Gastroesophageal sphincter (tissue), 3 donors: ENCODE measurements at regions not wholly inside any gene's neighbourhood (a gene's known extent, or its start where the extent isn't known, plus 50 kb on each side); places are given as distances from the start of the nearest gene placed in this dataset.

Source experiments
- EP300 ChIP-seq: sonication (generic); formaldehyde crosslinking; IDR thresholded peaks from one replicate; pipeline ENCODE4 v1.6.1; 2017; ENCODE audit warnings: antibody characterized with exemption, mild to moderate bottlenecking
- POLR2A ChIP-seq, 2 donors: fragments of 450-650 bp; IDR thresholded peaks; one replicate each; pipeline ENCODE4 v1.6.1; 2017; ENCODE audit warnings: antibody characterized with exemption in 2 of 2, mild to moderate bottlenecking in 2 of 2, moderate library complexity in 1 of 2
- TF ChIP-seq, protein P1 (sequence below), 4 experiments: fragments of 200-600 bp in 2 of 4; fragments of 450-650 bp in 2 of 4; sonication (generic) in 1 of 4; IDR thresholded peaks; one replicate each; pipeline ENCODE4 v1.5.1; 2017 to 2019; ENCODE audit warnings: antibody characterized with exemption in 4 of 4, mild to moderate bottlenecking in 2 of 4, moderate library complexity in 2 of 4

DNA sequence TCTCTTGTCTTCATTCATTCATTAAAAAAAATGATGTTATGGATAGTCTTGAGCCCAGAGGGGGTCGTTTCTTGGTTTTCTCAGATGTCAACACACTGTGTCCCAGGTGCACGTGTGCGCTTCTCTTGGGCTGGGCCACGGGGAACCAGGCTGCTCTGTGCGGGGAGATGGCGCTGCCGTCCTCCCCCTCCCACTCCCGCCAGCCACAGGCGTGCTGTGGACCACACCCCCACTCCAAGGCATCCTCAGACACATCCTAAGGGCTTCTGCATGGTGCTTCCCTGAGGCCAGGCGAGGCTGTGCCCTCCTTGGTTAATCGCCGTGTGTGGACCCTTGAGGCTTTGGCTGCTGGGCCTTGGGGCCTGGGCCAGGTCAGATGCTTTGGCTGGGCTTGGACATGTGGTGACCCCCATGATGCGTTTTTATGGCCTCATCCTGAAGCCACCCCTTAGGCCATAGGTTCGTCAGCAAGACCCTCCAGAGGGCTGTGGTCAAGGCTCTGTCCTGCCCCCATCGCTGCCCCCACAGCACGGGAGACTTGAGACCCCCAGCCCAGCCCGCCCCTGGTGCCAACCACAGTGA, 245.7 kb upstream of the CIBAR2 start:
- TF ChIP-seq, protein P1, sequence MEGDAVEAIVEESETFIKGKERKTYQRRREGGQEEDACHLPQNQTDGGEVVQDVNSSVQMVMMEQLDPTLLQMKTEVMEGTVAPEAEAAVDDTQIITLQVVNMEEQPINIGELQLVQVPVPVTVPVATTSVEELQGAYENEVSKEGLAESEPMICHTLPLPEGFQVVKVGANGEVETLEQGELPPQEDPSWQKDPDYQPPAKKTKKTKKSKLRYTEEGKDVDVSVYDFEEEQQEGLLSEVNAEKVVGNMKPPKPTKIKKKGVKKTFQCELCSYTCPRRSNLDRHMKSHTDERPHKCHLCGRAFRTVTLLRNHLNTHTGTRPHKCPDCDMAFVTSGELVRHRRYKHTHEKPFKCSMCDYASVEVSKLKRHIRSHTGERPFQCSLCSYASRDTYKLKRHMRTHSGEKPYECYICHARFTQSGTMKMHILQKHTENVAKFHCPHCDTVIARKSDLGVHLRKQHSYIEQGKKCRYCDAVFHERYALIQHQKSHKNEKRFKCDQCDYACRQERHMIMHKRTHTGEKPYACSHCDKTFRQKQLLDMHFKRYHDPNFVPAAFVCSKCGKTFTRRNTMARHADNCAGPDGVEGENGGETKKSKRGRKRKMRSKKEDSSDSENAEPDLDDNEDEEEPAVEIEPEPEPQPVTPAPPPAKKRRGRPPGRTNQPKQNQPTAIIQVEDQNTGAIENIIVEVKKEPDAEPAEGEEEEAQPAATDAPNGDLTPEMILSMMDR (IDR thresholded peaks at IDR 0.05): no peak
- TF ChIP-seq POLR2A (IDR thresholded peaks at IDR 0.05) (no peak), EP300 (no peak)
